Tongue (tissue), 1 donor: ENCODE measurements at regions not wholly inside any gene's neighbourhood (a gene's known extent, or its start where the extent isn't known, plus 50 kb on each side); places are given as distances from the start of the nearest gene placed in this dataset.

Experiments
- DNase-seq: peaks from one replicate; pipeline ENCODE4 v3.0.0-alpha.2; 2015

DNA sequence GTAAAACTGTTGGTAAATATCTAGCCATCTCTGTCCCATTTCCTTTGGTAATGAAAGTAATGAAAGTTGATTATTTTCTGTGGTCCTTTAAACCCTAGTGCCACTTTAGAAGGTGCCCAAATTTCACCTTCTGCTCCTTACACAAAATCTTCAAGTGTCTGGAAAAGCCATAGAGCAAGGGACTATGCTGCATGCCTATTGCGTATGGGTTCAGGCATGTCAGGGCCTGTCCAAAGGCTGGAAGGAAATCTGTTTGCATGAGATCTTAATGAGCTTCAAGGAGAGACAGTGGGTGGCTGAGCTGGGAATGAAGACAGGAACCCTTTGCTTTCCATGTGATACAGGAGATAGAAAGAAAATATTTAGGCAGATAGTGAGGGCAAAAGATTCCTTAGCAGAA lies 66.6 kb upstream of the CCN6 start:
- no peak for DNase-seq

DNA sequence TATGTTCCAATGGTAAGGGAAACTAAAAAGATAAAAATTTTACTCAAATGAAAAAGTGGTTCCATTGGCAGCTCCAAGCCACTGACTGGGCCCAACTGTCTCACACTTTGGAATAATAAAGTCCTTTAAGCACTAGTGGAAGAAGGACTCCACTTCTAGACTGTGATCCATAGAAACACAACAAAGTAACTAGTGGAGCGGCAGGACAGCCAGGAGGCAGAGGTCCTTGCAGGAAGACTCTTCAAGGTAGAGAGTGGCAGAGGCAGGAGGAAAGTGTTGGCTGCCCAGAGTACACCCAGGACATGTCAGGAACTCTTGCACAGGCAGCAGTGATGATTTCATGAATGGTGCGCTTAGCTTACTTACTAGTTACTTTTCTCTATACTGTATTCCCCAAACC lies 65.0 kb upstream of the CCN6 start:
- no peak for DNase-seq

DNA sequence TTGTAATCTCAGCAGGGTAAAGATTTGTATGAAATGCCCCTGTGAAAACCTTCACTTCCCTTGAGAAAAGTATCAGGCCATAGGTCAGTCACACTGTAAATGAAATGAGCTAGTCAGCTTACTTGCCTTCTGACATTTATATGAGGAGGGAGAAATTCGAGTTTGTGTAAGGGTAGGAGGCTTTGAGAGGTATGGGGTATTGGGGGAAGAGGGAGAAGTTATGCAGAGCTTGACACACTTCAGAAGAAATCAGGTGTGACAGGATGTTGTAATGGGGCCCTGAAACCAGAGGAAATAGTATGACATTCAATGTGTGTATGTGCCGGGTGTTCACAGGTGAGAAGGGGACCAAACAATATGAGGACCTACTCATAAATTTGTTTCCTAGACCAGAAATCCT lies 64.2 kb upstream of the CCN6 start:
- DNase-seq: no peak

DNA sequence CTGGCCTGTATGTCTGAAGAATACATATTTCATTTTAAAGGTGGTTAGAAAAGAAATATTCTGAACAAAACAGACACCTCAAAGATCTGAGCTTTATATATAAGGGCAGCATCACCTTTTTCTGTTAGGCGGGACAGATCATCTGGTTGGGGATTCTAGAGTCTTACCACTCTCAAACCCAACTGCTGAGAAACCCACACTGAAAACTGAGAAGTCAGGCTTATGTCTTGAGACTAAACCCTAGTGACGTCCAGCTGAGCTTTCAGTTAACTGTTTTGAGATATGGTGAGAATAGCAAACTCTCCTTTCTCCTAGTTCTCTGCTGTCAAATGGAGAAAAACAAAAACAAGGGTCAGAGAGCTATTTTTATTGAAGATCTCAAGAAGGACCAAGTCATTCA lies 63.7 kb upstream of the CCN6 start:
- no peak for DNase-seq

DNA sequence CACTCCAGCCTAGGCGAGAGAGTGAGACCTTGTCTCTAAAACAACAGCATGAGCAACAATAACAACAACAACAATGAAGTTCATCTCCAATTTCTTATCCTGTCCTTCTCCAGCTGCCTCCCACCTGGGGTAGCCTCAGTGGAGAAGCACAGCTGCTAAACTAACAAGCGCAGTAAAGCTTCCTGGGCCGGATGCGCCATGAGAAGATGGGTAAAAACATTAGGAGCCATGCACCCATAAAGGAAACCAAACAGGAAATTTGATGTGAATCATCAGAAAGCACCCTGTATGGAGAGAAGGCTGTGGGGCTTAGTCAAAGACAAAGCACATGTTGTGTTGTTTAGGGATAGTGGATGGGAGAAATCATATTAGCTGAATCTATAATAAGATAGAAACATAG lies 61.1 kb upstream of the CCN6 start:
- DNase-seq: no peak

DNA sequence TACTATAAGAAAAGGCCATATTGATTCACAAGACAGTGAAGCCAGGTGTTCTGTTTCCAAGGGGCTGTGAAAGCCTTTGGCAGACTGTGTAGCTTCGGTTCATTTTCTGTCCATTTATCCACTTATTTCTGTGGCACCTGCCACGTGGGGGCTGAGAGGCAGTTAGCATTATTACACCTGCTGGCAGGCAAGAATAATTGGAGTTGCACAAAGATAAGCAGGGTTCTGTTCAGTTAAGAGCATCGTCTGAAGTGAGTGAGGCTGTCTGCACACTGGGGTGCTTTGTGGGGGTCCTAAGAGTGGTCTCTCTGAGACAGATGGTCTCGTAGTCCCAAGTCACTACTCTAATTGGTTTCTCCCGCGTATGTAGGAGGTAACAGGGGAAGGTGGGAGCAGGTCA lies 60.6 kb upstream of the CCN6 start:
- no peak for DNase-seq

DNA sequence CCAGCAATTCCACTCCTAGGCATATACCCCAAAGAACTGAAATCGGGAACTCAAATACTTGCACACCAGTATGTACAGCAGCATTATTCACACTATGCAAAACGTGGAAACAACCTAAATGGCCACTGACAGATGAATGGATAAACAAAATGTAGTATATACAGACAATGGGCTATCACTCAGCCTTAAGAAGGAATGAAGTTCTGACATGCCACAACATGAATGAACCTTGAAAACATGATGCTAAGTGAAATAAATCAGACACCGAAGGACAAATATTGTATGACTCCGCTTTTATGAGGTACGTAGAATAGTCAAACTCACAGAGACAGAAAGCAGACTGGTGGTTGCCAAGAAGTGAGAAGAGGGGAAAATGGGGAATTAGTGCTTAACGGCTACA lies 59.1 kb upstream of the CCN6 start:
- no peak for DNase-seq

DNA sequence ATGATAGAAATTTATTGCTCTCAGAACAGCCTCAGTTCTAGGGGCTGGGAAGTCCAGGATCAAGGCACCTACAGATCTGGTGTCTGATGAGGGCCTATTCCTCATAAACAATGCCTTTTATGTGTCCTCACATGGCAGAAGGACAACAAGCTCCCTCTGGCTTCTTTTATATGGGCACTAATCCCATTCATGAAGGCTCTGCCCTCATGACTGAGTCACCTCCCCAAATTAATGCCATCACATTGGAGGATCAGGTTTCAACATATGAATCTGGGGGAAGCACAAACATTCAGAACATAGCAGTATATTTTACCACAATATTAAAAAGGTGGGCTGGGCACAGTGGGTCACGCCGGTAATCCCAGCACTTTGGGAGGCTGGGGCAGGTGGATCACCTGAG lies 58.5 kb upstream of the CCN6 start:
- no peak for DNase-seq

DNA sequence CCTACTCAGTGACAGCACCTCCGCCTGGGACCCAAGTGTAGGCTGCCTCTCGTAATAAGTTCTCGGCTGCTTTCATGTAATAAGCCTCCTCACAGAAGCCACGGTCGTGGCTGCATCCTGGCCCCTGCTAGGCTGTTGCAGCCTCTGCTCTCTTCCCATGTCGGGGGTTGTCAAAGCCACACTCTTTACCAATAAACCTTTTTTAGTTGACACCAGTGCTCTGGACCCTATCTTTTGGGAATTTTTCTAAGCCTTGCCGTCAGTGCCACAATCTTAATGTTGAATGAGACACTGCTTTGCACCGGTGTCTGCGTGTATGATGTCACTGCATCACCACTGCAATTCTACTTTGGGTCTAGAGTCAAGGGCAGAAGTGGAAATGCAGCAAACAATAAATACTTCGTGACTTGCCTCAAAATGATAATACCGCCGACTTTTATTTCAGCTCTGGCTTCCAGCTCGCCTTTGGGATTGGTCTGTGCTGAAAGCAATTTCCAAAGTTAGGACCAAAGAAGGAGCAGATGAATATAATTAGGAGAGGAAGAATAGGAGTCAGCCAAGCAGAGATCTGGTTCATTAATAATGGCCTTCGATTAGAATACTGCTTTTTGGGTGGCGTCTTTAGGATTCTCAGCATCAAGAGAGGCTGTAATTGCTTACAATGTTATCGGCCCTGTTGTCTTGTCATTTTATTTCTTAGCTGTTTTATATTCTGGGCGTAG lies 57.6 kb upstream of the CCN6 start:
- DNase-seq: no peak

DNA sequence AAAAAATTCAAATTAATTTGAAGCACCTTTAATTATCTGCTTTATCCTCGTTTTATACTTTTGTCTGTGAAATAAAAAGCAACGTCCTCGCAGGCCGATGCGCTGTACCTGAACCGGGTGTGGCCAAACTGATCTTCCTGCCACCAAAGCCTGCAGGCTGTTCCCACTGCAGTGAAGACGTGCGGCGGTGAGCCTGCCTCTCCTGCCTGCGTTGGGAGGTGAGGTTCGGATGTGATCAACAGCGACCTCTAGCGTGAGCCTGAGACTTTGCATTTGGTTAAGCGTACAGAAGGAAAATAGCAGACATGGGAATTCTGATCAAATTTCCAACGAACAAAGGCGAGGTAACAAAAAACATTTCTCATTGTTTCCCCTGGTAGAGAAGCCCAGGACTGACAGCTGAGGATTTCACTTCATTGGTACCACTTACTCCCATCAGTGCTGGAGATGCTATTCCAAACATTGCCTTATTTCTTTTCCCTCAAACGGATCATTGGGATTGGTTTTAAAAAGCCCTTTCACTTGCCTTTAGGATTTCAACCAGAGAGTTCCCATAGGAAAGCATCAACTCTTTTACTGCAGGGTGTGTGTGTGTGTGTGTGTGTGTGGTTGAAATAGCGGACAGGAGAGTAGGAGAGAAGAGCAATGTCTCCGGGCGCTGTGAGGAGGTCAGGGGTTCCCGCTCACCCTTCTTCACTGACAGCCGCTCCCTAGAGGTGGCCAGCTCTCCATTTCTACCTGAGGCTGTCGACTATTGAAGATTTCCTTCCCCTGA lies 56.6 kb upstream of the CCN6 start:
- DNase-seq: peak; percentile 95

DNA sequence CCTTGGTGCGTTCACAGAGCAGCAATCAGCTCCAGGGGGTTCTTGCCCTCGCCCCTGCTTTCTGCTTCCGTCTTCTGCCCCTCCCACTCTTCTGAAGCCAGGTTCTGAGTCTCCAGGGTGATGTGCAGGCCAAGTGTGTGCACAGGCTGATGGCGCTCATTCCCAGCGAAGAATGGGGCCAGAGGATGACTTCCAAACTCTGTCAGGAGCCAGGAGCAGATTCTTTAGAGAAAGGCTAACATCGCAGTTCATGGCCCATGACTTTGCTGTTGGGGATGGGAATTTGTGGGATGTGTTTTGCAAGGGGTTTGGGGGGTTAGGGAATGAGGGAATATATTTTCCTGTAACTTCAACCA lies 56.1 kb upstream of the CCN6 start:
- peak; percentile 36 for DNase-seq

DNA sequence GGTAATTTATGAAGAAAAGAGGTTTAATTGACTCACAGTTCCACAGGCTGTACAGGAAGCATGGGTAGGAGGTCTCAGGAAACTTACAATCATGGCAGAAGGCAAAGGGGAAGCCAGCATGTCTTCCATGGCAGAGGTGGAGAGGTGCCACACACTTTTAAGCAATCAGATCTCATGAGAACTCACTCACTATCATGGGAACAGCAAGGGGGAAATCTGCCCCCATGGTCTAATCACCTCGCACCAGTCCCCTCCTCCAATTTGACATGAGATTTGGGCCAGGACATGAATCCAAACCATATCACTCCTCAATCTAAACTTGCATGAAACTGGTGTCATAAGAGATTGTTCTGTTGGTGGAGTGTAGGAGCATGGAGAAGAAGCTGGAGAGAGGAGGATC lies 51.6 kb upstream of the CCN6 start:
- no peak for DNase-seq
